Activated CD4-positive, CD25-positive, alpha-beta regulatory T cell (primary cell): ENCODE measurements at regions not wholly inside any gene's neighbourhood (a gene's known extent, or its start where the extent isn't known, plus 50 kb on each side); places are given as distances from the start of the nearest gene placed in this dataset.

Experiments
- DNase-seq, 4 experiments: peaks; one replicate each; lab custom pipeline; 2025; lab: John Stamatoyannopoulos, UW

GRCh38 chr10:113259576-113260226, 293.2 kb upstream of the HABP2 start:
- no peak for DNase-seq

GRCh38 chr10:113261161-113261560, 291.7 kb upstream of the HABP2 start:
- DNase-seq: no peak

DNA sequence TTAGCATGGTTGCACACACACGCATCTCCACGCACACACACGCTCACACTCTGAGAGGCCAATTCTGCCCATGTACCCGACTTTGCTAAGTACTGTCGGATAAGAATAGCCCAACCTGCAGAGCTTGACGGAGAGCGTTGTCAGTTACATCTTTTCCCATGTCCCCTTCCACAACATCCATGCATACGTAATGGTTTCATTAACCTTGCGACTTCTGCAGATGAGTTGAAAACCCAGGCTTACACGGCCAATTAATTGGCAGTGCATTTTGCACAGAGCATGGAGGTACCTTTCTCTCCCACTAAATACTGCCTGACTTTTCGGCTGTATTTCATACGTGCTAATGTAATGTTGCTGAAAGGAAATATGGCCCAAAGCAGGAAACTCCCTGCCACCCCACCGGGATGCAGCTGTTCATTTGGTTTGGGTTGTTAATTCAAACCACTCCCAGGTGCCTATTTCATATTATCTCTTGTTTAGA, 291.2 kb upstream of the HABP2 start:
- DNase-seq: no peak

DNA sequence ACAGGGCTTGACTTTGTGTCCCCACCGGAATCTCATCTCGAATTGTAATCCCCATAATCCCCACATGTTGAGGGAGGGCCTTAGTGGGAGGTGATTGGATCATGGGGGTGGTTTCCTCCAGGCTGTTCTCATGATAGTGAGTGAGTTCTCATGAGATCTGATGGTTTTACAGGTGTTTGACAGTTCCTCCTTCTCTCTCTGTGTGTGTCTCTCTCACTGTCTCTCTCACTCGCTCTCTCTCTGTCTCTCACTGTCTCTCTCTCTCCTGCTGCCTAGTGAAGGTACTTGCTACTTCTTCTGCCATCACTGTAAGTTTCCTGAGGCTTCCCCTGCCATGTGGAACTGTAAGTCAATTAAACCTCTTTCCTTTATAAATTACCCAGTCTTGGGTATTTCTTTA, 289.8 kb upstream of the HABP2 start:
- DNase-seq: no peak

- no peak for DNase-seq
Observed at GRCh38 chr10:113264333-113265131, 288.3 kb upstream of the HABP2 start.

GRCh38 chr10:113266147-113266546, 286.7 kb upstream of the HABP2 start:
- no peak for DNase-seq

DNA sequence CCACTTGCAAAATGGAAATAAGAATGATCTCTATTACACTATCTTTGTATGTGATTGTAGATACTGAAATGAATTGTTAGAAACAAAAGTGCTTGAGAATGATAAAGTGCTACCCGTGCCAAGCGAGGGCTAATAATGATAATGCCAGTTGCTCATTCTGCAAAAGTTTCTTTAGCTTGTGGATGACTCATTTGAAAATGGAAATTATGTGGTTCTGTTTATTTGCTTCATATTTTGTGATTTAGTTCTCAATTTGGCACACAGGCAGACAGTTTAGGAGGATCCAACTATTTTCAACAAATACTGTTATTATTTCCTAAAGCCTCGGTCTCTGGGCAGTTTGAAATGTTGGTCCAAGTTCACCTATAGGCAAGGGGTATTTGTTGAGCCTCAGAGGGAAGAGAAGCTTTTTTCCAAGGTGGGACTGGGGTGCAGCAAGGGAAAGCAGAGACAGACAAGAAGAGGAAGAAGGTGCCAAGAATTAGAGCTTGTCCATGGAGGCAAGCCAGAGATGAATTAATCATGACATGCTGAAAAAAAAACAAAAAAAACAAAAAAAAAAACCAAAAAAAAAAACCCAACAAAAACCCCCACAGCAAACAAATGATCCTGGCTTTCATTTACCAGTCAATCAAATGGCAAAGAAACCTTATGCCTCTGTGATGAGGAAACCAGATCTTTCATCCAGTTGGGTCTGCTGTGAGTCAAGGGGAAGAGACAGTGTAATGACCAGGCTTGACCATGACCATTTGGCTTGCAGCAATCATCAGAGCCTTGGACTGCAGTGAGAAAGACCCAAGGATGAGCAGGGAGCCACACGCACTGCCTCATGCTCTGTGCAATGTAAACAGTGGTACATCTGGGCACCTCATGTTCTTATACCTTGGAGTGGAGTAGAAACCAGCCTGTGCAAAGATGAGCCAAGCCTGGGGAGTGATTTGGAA, 285.0 kb upstream of the HABP2 start:
- DNase-seq: no peak

DNA sequence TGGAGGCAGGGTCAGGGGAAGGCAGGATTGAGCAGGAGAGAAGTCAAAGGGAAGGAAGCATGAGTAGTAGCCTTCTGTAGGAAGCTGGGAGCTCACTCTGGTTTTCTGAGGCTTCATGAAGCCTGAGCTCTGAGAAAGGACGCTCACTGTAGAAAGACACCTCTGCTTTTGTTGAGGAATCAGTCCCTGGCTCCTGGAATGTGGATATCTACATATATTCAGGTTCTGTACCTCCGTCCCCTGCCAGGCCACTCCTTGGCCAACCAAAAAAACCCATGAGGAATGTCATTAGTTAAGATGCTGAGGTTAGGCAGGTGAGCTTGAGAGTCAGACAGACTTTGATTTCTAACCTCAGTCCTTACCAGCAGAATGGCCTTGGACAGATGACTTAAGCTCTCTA, 283.5 kb upstream of the HABP2 start:
- no peak for DNase-seq

- no peak for DNase-seq
Observed at GRCh38 chr10:113272511-113272910, 280.3 kb upstream of the HABP2 start.

DNA sequence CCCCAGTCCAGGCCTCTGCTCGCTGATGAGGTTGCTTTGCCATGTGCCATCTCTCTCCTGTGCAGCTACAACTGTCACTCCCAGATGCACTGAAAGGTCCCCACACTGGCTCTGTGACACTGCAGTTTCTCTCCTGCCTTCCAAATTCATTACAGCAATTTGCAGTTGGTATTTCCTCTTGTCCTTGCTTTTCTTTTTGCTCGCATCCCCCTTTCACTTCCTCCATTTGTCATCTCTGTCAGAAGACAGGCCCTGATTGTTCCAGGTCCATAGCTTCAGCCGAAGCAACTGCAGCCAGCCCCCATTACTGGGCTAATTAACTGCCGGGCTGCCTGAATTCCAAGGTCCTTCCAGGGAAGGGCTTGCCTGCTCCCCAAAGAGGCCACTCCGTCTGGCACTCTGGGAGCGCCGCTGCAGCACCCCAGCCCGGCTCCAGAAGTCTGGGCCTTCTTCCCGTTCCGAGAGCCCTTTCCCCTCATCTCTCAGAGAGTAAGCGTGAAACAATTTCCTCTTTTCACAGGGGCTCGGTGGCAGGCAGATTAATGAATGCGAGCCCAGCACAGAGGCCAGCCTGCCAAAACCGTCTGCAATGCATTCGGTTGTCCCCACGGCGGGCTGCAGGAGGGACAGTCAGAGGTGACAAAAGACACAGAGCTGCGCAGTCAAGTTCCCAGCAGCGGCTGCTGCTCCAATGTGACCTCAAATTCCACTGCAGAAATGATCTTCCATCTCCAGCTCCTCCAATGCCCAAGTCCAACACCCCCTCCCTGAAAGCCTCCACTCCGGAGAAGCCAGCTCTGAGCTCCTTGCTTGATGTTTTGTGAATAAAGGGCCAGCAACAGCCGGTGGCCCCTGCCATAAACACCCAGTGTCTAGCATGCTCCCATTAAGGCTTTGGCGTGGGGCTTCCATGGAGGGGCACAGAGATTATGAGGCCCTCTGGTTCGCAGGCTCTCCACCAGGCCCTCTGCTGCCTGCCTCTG, 279.4 kb upstream of the HABP2 start:
- no peak for DNase-seq

DNA sequence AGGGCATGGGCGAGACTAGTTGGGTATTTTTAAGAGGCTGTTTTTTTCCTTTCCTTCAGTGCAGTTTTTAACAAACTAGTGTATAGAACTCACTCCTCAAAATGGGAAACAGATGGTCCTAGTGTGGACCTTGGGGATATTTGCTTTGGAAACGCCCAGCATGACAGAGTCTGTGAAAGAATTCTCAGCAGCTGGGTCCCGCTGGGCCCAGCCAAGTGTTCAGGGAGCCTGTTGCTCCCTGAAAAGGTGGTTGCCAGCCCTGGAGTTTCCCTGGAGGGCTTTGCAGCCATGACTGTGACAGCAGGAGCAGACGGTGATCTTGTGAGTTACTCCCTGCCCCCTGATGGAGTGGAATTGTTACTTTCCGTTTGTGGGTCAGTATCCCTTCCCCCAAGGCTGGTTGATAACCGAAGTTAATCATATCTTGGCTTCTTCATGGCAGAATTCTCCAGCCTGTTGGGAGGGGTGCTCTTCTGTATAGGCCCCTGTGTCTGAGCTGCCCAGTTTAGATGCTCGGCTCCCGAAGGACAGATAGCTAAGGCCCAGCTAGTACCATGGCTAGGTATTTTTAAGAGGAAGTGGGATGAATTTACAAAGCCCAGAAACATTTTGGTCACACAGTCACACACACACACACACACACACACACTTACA, 278.6 kb upstream of the HABP2 start:
- no peak for DNase-seq

DNA sequence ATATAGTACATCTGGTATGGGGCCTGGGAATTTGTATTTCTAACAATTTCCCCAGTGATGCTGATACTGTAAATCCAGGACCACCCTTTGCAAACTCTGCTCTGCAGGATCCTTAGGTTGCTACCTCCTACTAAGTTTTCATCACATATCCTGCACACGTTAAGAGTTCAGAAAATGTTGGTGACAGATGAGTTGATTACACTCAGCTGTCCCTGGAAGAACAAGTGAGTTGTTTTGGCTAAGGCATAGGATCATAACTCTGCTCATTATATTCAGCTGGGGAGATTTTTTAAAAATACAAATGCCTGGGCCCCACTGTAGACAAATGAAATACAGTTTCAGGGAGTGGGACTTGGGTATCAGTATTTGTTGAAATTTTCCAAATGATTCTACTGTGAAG, 274.6 kb upstream of the HABP2 start:
- no peak for DNase-seq

- no peak for DNase-seq
Observed at GRCh38 chr10:113278664-113279063, 274.2 kb upstream of the HABP2 start.

GRCh38 chr10:113279262-113279661, 273.6 kb upstream of the HABP2 start:
- DNase-seq: no peak

DNA sequence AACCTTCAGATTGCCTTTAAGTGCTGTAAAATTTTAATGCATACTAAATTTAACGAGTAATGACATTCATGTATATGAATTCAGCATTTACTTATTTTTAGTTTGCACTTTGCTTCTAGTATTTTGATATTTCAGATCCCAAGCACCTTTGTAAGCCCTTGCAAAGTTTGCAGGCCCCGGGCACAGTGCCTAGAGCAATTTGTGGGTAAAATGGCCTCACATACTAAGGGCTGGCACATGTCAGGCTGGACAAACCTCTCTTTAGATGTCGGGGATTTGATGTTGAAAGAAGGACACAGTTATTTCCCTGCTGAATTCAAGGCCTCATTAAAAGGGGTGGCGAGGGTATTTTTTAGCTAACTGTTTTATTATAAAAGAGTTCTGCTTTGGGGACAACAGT, 270.3 kb upstream of the HABP2 start:
- no peak for DNase-seq

DNA sequence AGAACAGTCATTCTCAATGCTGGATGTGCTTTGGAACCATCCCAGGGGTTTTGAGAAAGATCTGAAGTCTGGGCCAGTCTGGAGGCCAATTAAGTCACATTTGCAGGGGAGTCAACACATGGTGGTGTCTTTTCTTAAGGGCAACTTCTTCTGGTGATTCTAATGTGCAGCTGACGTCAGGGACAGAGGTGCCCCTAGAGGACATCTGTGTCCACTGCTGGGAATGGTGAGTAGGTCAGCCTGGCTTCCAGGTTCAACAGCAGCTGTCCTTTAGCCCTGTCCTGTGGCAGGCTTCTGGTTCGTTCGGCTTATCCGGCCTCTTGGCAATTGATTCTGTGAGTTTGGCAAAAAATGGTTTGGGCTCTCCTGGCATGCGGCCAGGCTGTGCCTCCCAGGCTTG, 269.7 kb upstream of the HABP2 start:
- no peak for DNase-seq

- DNase-seq: no peak
Observed at GRCh38 chr10:113284635-113285034, 268.2 kb upstream of the HABP2 start.

- no peak for DNase-seq
Observed at GRCh38 chr10:113285305-113285704, 267.5 kb upstream of the HABP2 start.

DNA sequence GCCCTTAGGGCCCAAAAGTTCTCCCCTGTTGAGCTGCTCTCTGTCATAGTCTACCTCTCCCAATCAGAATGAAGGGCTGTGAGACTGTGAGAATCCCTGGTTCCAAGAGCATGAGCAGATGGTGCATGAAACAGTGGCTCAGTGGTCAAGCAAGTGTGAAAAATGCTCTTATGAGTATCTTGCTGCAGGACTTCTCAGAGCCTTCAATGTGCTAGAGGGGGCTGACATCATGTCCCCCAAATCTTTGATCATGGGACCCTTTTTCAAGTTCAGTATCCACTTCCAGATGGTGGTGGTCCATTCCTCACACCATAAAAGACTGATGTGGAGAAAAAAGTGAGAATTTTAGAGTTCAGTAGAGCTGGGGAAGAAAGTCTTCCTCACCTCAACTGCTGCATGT, 265.3 kb upstream of the HABP2 start:
- no peak for DNase-seq

DNA sequence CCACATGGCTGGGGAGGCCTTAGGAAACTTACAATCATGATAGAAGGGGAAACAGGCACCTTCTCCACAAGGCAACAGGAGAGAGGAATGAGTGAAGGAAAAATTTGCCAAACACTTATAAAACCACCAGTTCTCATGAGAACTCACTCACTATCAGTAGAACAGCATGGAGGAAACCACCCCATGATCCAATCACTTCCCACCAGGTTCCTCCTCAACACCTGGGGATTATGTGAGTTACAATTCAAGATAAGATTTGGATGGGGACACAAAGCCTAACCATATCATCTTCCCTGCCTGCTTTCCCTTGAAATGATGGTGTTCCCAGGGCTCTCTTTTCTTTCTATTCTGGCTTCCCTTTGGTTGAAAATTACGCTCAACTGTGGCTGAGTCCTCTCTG, 262.7 kb upstream of the HABP2 start:
- DNase-seq: no peak

- DNase-seq: no peak
Observed at GRCh38 chr10:113291413-113291812, 261.4 kb upstream of the HABP2 start.
